PC-9 (cell line): ENCODE measurements at regions not wholly inside any gene's neighbourhood (a gene's known extent, or its start where the extent isn't known, plus 50 kb on each side); places are given as distances from the start of the nearest gene placed in this dataset.

Experiments used
- BruUV-seq: library from RNA; stranded (reverse); fragments of 400-500 nt; replicated peaks from 2 replicates; lab custom pipeline; 2021; lab: Mats Ljungman, UMichigan
- CTCF ChIA-PET: fragments of 300-600 bp; sonication (Branson Sonifier 250); formaldehyde crosslinking; loops from one replicate; lab custom pipeline; 2022; ENCODE audit warnings: antibody characterized with exemption; lab: Charles Lee
- POLR2A ChIA-PET: fragments of 300-600 bp; sonication (Branson Sonifier 250); formaldehyde crosslinking; loops from one replicate; lab custom pipeline; 2022; ENCODE audit warnings: antibody characterized with exemption; ENCODE audit not compliant: unreplicated experiment; lab: Charles Lee
- DNase-seq, 2 experiments: peaks; one replicate each; pipeline versions ENCODE4 v3.0.0 to v3.0.0-alpha.2; 2015 to 2022; ENCODE audit warnings: mixed read lengths in 1 of 2
- H2AFZ ChIP-seq: fragments of 200-600 bp; sonication (generic); 2 replicates; pipeline ENCODE4 v1.8.1; 2017; ENCODE audit warnings: antibody characterized with exemption
- H3F3A ChIP-seq: fragments of 200-600 bp; sonication (generic); 2 replicates; pipeline ENCODE4 v1.8.1; 2017; ENCODE audit warnings: antibody characterized with exemption, mild to moderate bottlenecking, low read depth; ENCODE audit not compliant: insufficient read depth
- H3K27ac ChIP-seq: fragments of 200-600 bp; sonication (generic); 2 replicates; pipeline ENCODE4 v1.6.1; 2016; ENCODE audit warnings: mixed run types
- H3K27me3 ChIP-seq: fragments of 200-600 bp; sonication (generic); 2 replicates; pipeline ENCODE4 v1.6.1; 2016; ENCODE audit warnings: low read depth, mixed run types; ENCODE audit not compliant: insufficient read depth
- H3K36me3 ChIP-seq: fragments of 200-600 bp; sonication (generic); 2 replicates; pipeline ENCODE4 v1.6.1; 2016; ENCODE audit warnings: low read depth, mixed run types
- H3K4me1 ChIP-seq: fragments of 200-600 bp; sonication (generic); replicated peaks from 2 replicates; pipeline ENCODE4 v1.6.1; 2016; ENCODE audit warnings: mixed run types; ENCODE audit not compliant: insufficient read depth
- H3K4me2 ChIP-seq: fragments of 200-600 bp; sonication (generic); 2 replicates; pipeline ENCODE4 v1.6.1; 2017; ENCODE audit warnings: mixed run types
- H3K4me3 ChIP-seq: fragments of 200-600 bp; sonication (generic); 2 replicates; pipeline ENCODE4 v1.6.1; 2016; ENCODE audit warnings: mixed run types
- H3K79me2 ChIP-seq: fragments of 200-600 bp; sonication (generic); 2 replicates; pipeline ENCODE4 v1.6.1; 2017; ENCODE audit warnings: low read depth, mixed run types
- H3K9me2 ChIP-seq: fragments of 200-600 bp; sonication (generic); 2 replicates; pipeline ENCODE4 v1.8.1; 2017; ENCODE audit warnings: mild to moderate bottlenecking; ENCODE audit not compliant: insufficient read depth
- H3K9me3 ChIP-seq: fragments of 200-600 bp; sonication (generic); 2 replicates; pipeline ENCODE4 v1.8.1; 2016; ENCODE audit warnings: low read depth; ENCODE audit not compliant: insufficient read depth
- H4K20me1 ChIP-seq: fragments of 200-600 bp; sonication (generic); 2 replicates; pipeline ENCODE4 v1.8.1; 2017; ENCODE audit not compliant: insufficient read depth
- EZH2 ChIP-seq: fragments of 200-600 bp; sonication (generic); IDR thresholded peaks from 2 replicates; pipeline ENCODE4 v1.8.0; 2017; ENCODE audit warnings: antibody characterized with exemption, low read depth
- intact Hi-C: fragments of 100-400 bp; cut with micrococcal nuclease; formaldehyde crosslinking; loops from one replicate; pipeline ENCODE4 v1.10.0; 2022; ENCODE audit not compliant: unreplicated experiment
- TF ChIP-seq, protein P1 (sequence below): fragments of 200-600 bp; sonication (generic); conservative IDR thresholded peaks from 2 replicates; pipeline ENCODE4 v1.6.1; 2017; ENCODE audit warnings: mixed run types, antibody characterized with exemption, mild to moderate bottlenecking, moderate library complexity

DNA sequence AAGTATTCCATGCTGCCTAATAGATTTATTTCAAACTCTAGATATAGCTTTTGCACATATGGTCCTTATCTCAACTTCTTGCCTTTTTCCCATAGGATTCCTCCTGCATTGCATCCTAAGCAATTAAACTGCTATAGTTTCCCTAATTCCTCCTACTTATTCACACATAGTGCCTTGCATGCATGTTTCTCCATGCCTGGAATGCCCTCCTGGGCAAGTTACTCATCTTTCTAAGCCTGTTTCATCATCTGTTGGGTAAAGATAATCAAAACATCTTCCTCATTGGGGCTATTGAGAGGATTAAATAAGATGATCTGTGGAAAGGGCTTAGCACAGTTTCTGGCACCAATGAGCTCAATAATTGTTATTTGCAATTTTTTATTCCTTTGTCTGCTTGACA lies 726.5 kb downstream of the SLC4A3 start:
- Histone ChIP-seq H3K9me2 (no peaks in the 10 kb centered on the region), H3K36me3 (no peaks in the 10 kb centered on the region), H3F3A (peaks cover 8% of the 10 kb centered on the region; the same call in 1 of the 2 replicates), H3K9me3 (no peaks in the 10 kb centered on the region; the same call in 1 of the 2 replicates), H3K4me1 (peaks cover 18% of the 10 kb centered on the region), H3K27ac (no peak overlapping the region), H2AFZ (no peak overlapping the region), H4K20me1 (no peaks in the 10 kb centered on the region), H3K79me2 (no peaks in the 10 kb centered on the region), H3K4me3 (no peak overlapping the region), H3K4me2 (no peak overlapping the region), H3K27me3 (no peaks in the 10 kb centered on the region)
- intact Hi-C loops: loop anchor here (10.0 kb wide), 1 partner anchor 1221 kb away; the partner anchor contains the start of gene EPHA4
- DNase-seq: no peak
- TF ChIP-seq, protein P1, sequence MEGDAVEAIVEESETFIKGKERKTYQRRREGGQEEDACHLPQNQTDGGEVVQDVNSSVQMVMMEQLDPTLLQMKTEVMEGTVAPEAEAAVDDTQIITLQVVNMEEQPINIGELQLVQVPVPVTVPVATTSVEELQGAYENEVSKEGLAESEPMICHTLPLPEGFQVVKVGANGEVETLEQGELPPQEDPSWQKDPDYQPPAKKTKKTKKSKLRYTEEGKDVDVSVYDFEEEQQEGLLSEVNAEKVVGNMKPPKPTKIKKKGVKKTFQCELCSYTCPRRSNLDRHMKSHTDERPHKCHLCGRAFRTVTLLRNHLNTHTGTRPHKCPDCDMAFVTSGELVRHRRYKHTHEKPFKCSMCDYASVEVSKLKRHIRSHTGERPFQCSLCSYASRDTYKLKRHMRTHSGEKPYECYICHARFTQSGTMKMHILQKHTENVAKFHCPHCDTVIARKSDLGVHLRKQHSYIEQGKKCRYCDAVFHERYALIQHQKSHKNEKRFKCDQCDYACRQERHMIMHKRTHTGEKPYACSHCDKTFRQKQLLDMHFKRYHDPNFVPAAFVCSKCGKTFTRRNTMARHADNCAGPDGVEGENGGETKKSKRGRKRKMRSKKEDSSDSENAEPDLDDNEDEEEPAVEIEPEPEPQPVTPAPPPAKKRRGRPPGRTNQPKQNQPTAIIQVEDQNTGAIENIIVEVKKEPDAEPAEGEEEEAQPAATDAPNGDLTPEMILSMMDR: no peak
- TF ChIP-seq EZH2: no peak
- ChIA-PET POLR2A (interaction anchor here (0.6 kb wide), 1 partner anchor 465 kb away, joined by 3 read pairs; no protein-coding TSS in a partner anchor), CTCF (no interaction called here)
- BruUV-seq: no TSS peak

DNA sequence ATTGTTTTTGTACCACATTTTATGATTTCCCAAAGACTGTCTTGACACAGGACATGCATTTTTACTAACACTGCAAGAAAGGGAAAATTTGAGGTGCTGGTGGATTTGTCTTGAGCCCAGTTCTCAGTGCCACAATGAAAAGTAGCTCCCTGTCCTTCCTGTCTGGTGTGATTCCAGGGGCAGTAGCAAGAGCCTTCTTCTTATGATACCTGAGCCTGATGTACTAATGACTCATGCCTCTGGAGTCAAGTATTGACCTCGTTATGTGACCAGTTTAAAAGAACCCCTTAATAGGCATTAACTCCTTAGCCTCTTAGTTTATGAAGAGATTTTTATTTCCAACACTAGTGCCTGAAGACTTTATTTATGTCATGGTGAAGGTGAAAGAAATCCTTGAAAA lies 728.6 kb downstream of the SLC4A3 start:
- no TSS peak for BruUV-seq
- Histone ChIP-seq H3K4me2 (peak overlapping the region; percentile 43), H3K27me3 (no peaks in the 10 kb centered on the region), H3K9me3 (no peaks in the 10 kb centered on the region), H2AFZ (no peak overlapping the region), H3K79me2 (no peaks in the 10 kb centered on the region), H3F3A (peaks cover 8% of the 10 kb centered on the region; the same call in 1 of the 2 replicates), H3K4me1 (peaks cover 18% of the 10 kb centered on the region), H3K36me3 (no peaks in the 10 kb centered on the region), H4K20me1 (no peaks in the 10 kb centered on the region), H3K9me2 (no peaks in the 10 kb centered on the region), H3K27ac (peak overlapping the region; percentile 32; the same call in 1 of the 2 replicates), H3K4me3 (no peak overlapping the region)
- TF ChIP-seq EZH2: no peak
- TF ChIP-seq, protein P1: no peak
- CTCF ChIA-PET: no interaction called here
- intact Hi-C loops: loop anchor here (5.0 to 10.0 kb wide), 2 partner anchors 129 to 1219 kb away; partner anchors contain the start of gene EPHA4
- POLR2A ChIA-PET: interaction anchor here (0.6 kb wide), 1 partner anchor 95 kb away, joined by 4 read pairs; no protein-coding TSS in a partner anchor
- peak; percentile 30 to 78 for DNase-seq

DNA sequence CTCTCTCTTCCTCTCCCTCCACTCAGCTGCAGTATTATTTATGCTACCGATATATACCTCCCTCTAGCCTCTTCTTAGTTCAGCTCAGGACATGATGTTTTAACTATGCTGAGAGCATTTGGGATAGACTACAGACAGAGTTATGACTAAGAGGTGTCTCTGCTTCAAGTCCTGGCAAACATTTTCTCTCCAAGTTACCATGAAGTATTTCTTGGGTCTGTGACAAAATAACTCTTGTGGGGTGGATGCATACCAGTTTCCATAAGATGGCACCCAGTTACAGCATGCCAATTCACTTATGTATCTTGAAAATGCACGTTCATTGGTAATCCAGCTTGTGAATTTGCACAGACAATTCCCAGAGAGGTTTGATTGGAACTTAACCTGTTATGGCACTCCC lies 737.6 kb downstream of the SLC4A3 start:
- no peak overlapping the region for H3K4me2 ChIP-seq
- intact Hi-C loops: no loop called here

More for the DNA sequence above, 737.6 kb downstream of the SLC4A3 start:
- no peaks in the 10 kb centered on the region for H3F3A ChIP-seq
- H3K9me2 ChIP-seq: no peaks in the 10 kb centered on the region
- no peak for DNase-seq
- BruUV-seq: no TSS peak
- no peak overlapping the region for H2AFZ ChIP-seq
- CTCF ChIA-PET: no interaction called here
- no peaks in the 10 kb centered on the region for H3K79me2 ChIP-seq
- TF ChIP-seq EZH2: no peak
- TF ChIP-seq, protein P1: no peak
- H3K36me3 ChIP-seq: no peaks in the 10 kb centered on the region
- no peaks in the 10 kb centered on the region for H3K9me3 ChIP-seq
- POLR2A ChIA-PET: no interaction called here
- H3K27me3 ChIP-seq: no peaks in the 10 kb centered on the region
- H4K20me1 ChIP-seq: no peaks in the 10 kb centered on the region
- H3K4me3 ChIP-seq: no peak overlapping the region
- H3K4me1 ChIP-seq: no peaks in the 10 kb centered on the region
- no peak overlapping the region for H3K27ac ChIP-seq
